B cell (primary cell): ENCODE measurements at regions not wholly inside any gene's neighbourhood (a gene's known extent, or its start where the extent isn't known, plus 50 kb on each side); places are given as distances from the start of the nearest gene placed in this dataset.

Experiments
- EZH2 ChIP-seq: IDR thresholded peaks from 2 replicates; pipeline ENCODE4 v1.6.1; 2012; ENCODE audit warnings: borderline replicate concordance, low read depth, mild to moderate bottlenecking, moderate library complexity, low read length; ENCODE audit not compliant: insufficient read depth, poor library complexity, severe bottlenecking
- TF ChIP-seq, protein P1 (sequence below): fragments of 200-600 bp; IDR thresholded peaks from one replicate; pipeline ENCODE4 v1.8.0; 2022; ENCODE audit warnings: antibody characterized with exemption, mild to moderate bottlenecking

GRCh38 chr11:26827567-26828081, 105.8 kb upstream of the SLC5A12 start:
- TF ChIP-seq, protein P1, sequence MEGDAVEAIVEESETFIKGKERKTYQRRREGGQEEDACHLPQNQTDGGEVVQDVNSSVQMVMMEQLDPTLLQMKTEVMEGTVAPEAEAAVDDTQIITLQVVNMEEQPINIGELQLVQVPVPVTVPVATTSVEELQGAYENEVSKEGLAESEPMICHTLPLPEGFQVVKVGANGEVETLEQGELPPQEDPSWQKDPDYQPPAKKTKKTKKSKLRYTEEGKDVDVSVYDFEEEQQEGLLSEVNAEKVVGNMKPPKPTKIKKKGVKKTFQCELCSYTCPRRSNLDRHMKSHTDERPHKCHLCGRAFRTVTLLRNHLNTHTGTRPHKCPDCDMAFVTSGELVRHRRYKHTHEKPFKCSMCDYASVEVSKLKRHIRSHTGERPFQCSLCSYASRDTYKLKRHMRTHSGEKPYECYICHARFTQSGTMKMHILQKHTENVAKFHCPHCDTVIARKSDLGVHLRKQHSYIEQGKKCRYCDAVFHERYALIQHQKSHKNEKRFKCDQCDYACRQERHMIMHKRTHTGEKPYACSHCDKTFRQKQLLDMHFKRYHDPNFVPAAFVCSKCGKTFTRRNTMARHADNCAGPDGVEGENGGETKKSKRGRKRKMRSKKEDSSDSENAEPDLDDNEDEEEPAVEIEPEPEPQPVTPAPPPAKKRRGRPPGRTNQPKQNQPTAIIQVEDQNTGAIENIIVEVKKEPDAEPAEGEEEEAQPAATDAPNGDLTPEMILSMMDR = no peak
- TF ChIP-seq EZH2 = no peak
